Suprapubic skin (tissue), 3 donors: ENCODE measurements at regions not wholly inside any gene's neighbourhood (a gene's known extent, or its start where the extent isn't known, plus 50 kb on each side); places are given as distances from the start of the nearest gene placed in this dataset.

Experiments
- POLR2A ChIP-seq, 2 donors: fragments of 450-650 bp; IDR thresholded peaks; one replicate each; pipeline ENCODE4 v1.6.1; 2017; ENCODE audit warnings: antibody characterized with exemption in 2 of 2, mild to moderate bottlenecking in 2 of 2, moderate library complexity in 2 of 2
- TF ChIP-seq, protein P1 (sequence below), 2 donors: fragments of 200-600 bp in 1 of 2; fragments of 450-650 bp in 1 of 2; sonication (generic) in 1 of 2; IDR thresholded peaks; one replicate each; pipeline ENCODE4 v1.5.1; 2016 to 2019; ENCODE audit warnings: antibody characterized with exemption in 2 of 2, mild to moderate bottlenecking in 1 of 2, moderate library complexity in 1 of 2

DNA sequence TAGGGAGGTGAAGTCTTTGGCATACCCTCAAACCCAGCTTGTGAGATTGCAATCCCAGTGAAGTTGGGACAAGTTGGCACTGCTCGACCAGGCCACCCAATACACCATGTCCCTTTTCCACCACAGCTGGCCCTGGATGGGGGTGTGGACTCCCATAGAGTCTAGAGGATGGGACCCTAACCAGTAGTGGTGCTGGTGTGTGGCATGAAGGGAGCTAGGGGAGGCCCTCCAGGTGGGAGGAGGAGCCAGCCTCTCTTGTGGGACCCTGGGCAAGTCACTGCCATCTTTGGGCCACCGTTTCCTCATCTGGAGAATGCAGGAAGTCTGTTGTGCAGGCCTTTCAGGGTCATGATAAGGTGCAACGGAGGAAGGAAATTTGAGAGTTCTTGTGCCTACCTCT is 1854.9 kb downstream of the TP53TG3F start:
- TF ChIP-seq, protein P1, sequence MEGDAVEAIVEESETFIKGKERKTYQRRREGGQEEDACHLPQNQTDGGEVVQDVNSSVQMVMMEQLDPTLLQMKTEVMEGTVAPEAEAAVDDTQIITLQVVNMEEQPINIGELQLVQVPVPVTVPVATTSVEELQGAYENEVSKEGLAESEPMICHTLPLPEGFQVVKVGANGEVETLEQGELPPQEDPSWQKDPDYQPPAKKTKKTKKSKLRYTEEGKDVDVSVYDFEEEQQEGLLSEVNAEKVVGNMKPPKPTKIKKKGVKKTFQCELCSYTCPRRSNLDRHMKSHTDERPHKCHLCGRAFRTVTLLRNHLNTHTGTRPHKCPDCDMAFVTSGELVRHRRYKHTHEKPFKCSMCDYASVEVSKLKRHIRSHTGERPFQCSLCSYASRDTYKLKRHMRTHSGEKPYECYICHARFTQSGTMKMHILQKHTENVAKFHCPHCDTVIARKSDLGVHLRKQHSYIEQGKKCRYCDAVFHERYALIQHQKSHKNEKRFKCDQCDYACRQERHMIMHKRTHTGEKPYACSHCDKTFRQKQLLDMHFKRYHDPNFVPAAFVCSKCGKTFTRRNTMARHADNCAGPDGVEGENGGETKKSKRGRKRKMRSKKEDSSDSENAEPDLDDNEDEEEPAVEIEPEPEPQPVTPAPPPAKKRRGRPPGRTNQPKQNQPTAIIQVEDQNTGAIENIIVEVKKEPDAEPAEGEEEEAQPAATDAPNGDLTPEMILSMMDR (IDR thresholded peaks at IDR 0.05) = no peak
- TF ChIP-seq POLR2A (IDR thresholded peaks at IDR 0.05) = no peak
